Lower lobe of right lung (tissue), 2 donors: ENCODE measurements at regions not wholly inside any gene's neighbourhood (a gene's known extent, or its start where the extent isn't known, plus 50 kb on each side); places are given as distances from the start of the nearest gene placed in this dataset.

Experiments used
- ATAC-seq, 2 donors: fragments of 200-7000 bp; cut with Tn5 transposase; one replicate each; pipeline ENCODE4 v1.9.1; 2020 to 2022; ENCODE audit warnings: mild to moderate bottlenecking in 2 of 2, moderate library complexity in 2 of 2
- DNase-seq: peaks from one replicate; pipeline ENCODE4 v3.0.0-alpha.2; 2020
- H3K27ac ChIP-seq: fragments of 200-600 bp; one replicate; pipeline ENCODE4 v1.8.0; 2022
- H3K27me3 ChIP-seq: fragments of 200-600 bp; one replicate; pipeline ENCODE4 v1.8.0; 2022; ENCODE audit warnings: low read depth
- H3K36me3 ChIP-seq: fragments of 200-600 bp; one replicate; pipeline ENCODE4 v1.8.0; 2022; ENCODE audit warnings: mild to moderate bottlenecking
- H3K4me1 ChIP-seq: fragments of 200-600 bp; one replicate; pipeline ENCODE4 v1.8.0; 2022
- H3K4me3 ChIP-seq: fragments of 200-600 bp; one replicate; pipeline ENCODE4 v1.8.0; 2022; ENCODE audit warnings: mild to moderate bottlenecking
- H3K9me3 ChIP-seq: fragments of 200-600 bp; one replicate; pipeline ENCODE4 v1.8.0; 2022
- CTCF ChIP-seq: fragments of 200-600 bp; IDR thresholded peaks from one replicate; pipeline ENCODE4 v1.8.0; 2022; ENCODE audit warnings: antibody characterized with exemption, mild to moderate bottlenecking
- intact Hi-C: fragments of 100-400 bp; cut with DNase I; formaldehyde crosslinking; loops from one replicate; pipeline ENCODE4 v1.11.0; 2022
- donor health status: DM: no; HTN: yes; CAD: no; lungs with severe emphysema.

- H3K36me3 ChIP-seq, result no peaks in the 10 kb centered on the region
- H3K27ac ChIP-seq, result no peak overlapping the region
- H3K4me3 ChIP-seq, result no peak overlapping the region
- no peak for TF ChIP-seq CTCF
- H3K9me3 ChIP-seq, result no peaks in the 10 kb centered on the region
- DNase-seq (no peak), ATAC-seq (no peak)
- no peaks in the 10 kb centered on the region for H3K27me3 ChIP-seq
- intact Hi-C loops, result loop anchor here (10.0 kb wide), 1 partner anchor 247 kb away; no protein-coding TSS in a partner anchor
- H3K4me1 ChIP-seq, result peaks cover 5% of the 10 kb centered on the region
These were observed 127.6 kb upstream of the RASGRP1 start for GRCh38 chr15:38691965-38692788.

- no peaks in the 10 kb centered on the region for H3K36me3 ChIP-seq
- no peak for DNase-seq
- TF ChIP-seq CTCF, result no peak
- no peak for ATAC-seq
- no peak overlapping the region for H3K27ac ChIP-seq
- no peaks in the 10 kb centered on the region for H3K27me3 ChIP-seq
- intact Hi-C loops, result loop anchor here (10.0 kb wide), 1 partner anchor 248 kb away; no protein-coding TSS in a partner anchor
- H3K4me3 ChIP-seq, result no peak overlapping the region
- no peaks in the 10 kb centered on the region for H3K9me3 ChIP-seq
- peaks cover 5% of the 10 kb centered on the region for H3K4me1 ChIP-seq
These were observed 128.1 kb upstream of the RASGRP1 start for GRCh38 chr15:38692789-38693062.

- H3K4me1 ChIP-seq, result peaks cover 5% of the 10 kb centered on the region
- H3K9me3 ChIP-seq, result no peaks in the 10 kb centered on the region
- DNase-seq, result no peak
- no peak overlapping the region for H3K27ac ChIP-seq
- no peaks in the 10 kb centered on the region for H3K27me3 ChIP-seq
- no peak overlapping the region for H3K4me3 ChIP-seq
- no peak for ATAC-seq
- H3K36me3 ChIP-seq, result no peaks in the 10 kb centered on the region
- TF ChIP-seq CTCF, result no peak
- intact Hi-C loops, result loop anchor here (10.0 kb wide), 1 partner anchor 251 kb away; no protein-coding TSS in a partner anchor
These were observed 130.9 kb upstream of the RASGRP1 start for GRCh38 chr15:38695249-38696108.

GRCh38 chr15:38696109-38696727 lies 131.6 kb upstream of the RASGRP1 start:
- Histone ChIP-seq H3K27me3 (no peaks in the 10 kb centered on the region), H3K4me3 (no peak overlapping the region), H3K36me3 (no peaks in the 10 kb centered on the region), H3K4me1 (peaks cover 5% of the 10 kb centered on the region), H3K9me3 (no peaks in the 10 kb centered on the region), H3K27ac (no peak overlapping the region)
- no peak for DNase-seq
- peak; percentile 55 to 60 for ATAC-seq
- intact Hi-C loops, result loop anchor here (10.0 kb wide), 1 partner anchor 251 kb away; no protein-coding TSS in a partner anchor
- TF ChIP-seq CTCF, result no peak

- Histone ChIP-seq H3K9me3 (no peaks in the 10 kb centered on the region), H3K27ac (no peak overlapping the region), H3K4me1 (peaks cover 5% of the 10 kb centered on the region), H3K4me3 (no peak overlapping the region), H3K36me3 (no peaks in the 10 kb centered on the region), H3K27me3 (no peaks in the 10 kb centered on the region)
- ATAC-seq (no peak), DNase-seq (no peak)
- TF ChIP-seq CTCF, result no peak
- intact Hi-C loops, result loop anchor here (10.0 kb wide), 1 partner anchor 252 kb away; no protein-coding TSS in a partner anchor
These were observed 132.3 kb upstream of the RASGRP1 start for GRCh38 chr15:38696790-38697495.
